Glutamatergic neuron (in vitro differentiated cells): ENCODE measurements at regions not wholly inside any gene's neighbourhood (a gene's known extent, or its start where the extent isn't known, plus 50 kb on each side); places are given as distances from the start of the nearest gene placed in this dataset.

Source experiments
- DNase-seq: peaks from one replicate; pipeline ENCODE4 v3.0.0; 2022
- H3K27ac Mint-ChIP-seq: one replicate; pipeline ENCODE4 v1.8.0; 2020; ENCODE audit warnings: mild to moderate bottlenecking, mixed read lengths, inconsistent platforms; ENCODE audit not compliant: unreplicated experiment
- H3K27me3 Mint-ChIP-seq: one replicate; pipeline ENCODE4 v1.8.0; 2020; ENCODE audit warnings: mild to moderate bottlenecking, moderate library complexity, mixed read lengths, inconsistent platforms; ENCODE audit not compliant: unreplicated experiment
- H3K36me3 Mint-ChIP-seq: one replicate; pipeline ENCODE4 v1.8.0; 2020; ENCODE audit warnings: mild to moderate bottlenecking, mixed read lengths, inconsistent platforms; ENCODE audit not compliant: unreplicated experiment
- H3K4me1 Mint-ChIP-seq: one replicate; pipeline ENCODE4 v1.8.0; 2020; ENCODE audit warnings: mild to moderate bottlenecking, low read depth, mixed read lengths, inconsistent platforms; ENCODE audit not compliant: unreplicated experiment
- H3K4me3 Mint-ChIP-seq: one replicate; pipeline ENCODE4 v1.8.0; 2020; ENCODE audit warnings: mild to moderate bottlenecking, mixed read lengths, inconsistent platforms; ENCODE audit not compliant: unreplicated experiment
- H3K9me3 Mint-ChIP-seq: one replicate; pipeline ENCODE4 v1.8.0; 2020; ENCODE audit warnings: mild to moderate bottlenecking, moderate library complexity, mixed read lengths, inconsistent platforms; ENCODE audit not compliant: unreplicated experiment
- CTCF ChIP-seq: fragments of 200-600 bp; sonication (generic); IDR thresholded peaks from one replicate; pipeline ENCODE4 v1.5.0; 2021; ENCODE audit not compliant: partially characterized antibody, unreplicated experiment

- no peak for TF ChIP-seq CTCF
- Mint-ChIP-seq H3K27me3 (peaks cover 3% of the 10 kb centered on the region), H3K36me3 (no peaks in the 10 kb centered on the region), H3K27ac (no peak overlapping the region), H3K4me3 (no peak overlapping the region), H3K9me3 (no peaks in the 10 kb centered on the region), H3K4me1 (no peaks in the 10 kb centered on the region)
- DNase-seq, result no peak
Observed at GRCh38 chr2:19733951-19734425, 167.8 kb downstream of the TTC32 start.

- H3K27me3 Mint-ChIP-seq, result peaks cover 5% of the 10 kb centered on the region
- H3K9me3 Mint-ChIP-seq, result peaks cover 3% of the 10 kb centered on the region
- DNase-seq, result no peak
- peaks cover 4% of the 10 kb centered on the region for H3K4me1 Mint-ChIP-seq
- TF ChIP-seq CTCF, result no peak
- peaks cover 2% of the 10 kb centered on the region for H3K36me3 Mint-ChIP-seq
- H3K4me3 Mint-ChIP-seq, result no peak overlapping the region
- no peak overlapping the region for H3K27ac Mint-ChIP-seq
Observed at GRCh38 chr2:19733390-19733789, 168.4 kb downstream of the TTC32 start.

- no peak overlapping the region for H3K4me3 Mint-ChIP-seq
Observed at GRCh38 chr2:19732255-19732654, 169.5 kb downstream of the TTC32 start.

GRCh38 chr2:19731515-19731914, 170.3 kb downstream of the TTC32 start:
- TF ChIP-seq CTCF, result no peak
- H3K4me3 Mint-ChIP-seq, result no peak overlapping the region
- H3K36me3 Mint-ChIP-seq, result peaks cover 7% of the 10 kb centered on the region
- no peak overlapping the region for H3K27ac Mint-ChIP-seq
- peaks cover 4% of the 10 kb centered on the region for H3K9me3 Mint-ChIP-seq
- peaks cover 9% of the 10 kb centered on the region for H3K4me1 Mint-ChIP-seq
- H3K27me3 Mint-ChIP-seq, result peaks cover 6% of the 10 kb centered on the region
- DNase-seq, result no peak

More at GRCh38 chr2:19732255-19732654, 169.5 kb downstream of the TTC32 start:
- Mint-ChIP-seq H3K4me1 (peaks cover 9% of the 10 kb centered on the region), H3K27ac (no peak overlapping the region), H3K9me3 (peaks cover 4% of the 10 kb centered on the region), H3K27me3 (peaks cover 6% of the 10 kb centered on the region), H3K36me3 (peaks cover 7% of the 10 kb centered on the region)
- DNase-seq, result no peak
- no peak for TF ChIP-seq CTCF

DNA sequence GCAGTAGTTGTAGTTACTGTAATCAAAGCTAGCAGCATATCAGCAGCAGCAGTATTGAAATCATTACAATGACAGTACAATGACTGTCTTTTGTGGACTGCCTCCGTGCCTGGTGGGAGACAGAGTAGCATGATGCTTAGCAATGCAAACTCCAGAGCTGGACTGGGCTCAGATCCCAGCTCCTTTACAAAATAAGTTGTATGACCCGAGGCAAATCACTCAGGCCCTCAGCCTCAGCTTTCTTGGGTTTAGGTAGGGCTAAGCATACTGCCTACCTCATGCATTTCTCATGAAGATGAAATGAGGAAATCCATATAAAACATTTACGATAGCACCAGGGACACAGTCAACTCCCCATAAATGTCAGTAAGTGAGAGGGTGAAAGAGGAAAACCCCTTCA, 170.7 kb downstream of the TTC32 start:
- Mint-ChIP-seq H3K9me3 (peaks cover 4% of the 10 kb centered on the region), H3K4me1 (peaks cover 9% of the 10 kb centered on the region), H3K36me3 (peaks cover 7% of the 10 kb centered on the region), H3K27ac (no peak overlapping the region), H3K4me3 (no peak overlapping the region), H3K27me3 (peaks cover 6% of the 10 kb centered on the region)
- no peak for TF ChIP-seq CTCF
- no peak for DNase-seq
